ENCODE measurements at regions not wholly inside any gene's neighbourhood (a gene's known extent, or its start where the extent isn't known, plus 50 kb on each side); places are given as distances from the start of the nearest gene placed in this dataset.

DNA sequence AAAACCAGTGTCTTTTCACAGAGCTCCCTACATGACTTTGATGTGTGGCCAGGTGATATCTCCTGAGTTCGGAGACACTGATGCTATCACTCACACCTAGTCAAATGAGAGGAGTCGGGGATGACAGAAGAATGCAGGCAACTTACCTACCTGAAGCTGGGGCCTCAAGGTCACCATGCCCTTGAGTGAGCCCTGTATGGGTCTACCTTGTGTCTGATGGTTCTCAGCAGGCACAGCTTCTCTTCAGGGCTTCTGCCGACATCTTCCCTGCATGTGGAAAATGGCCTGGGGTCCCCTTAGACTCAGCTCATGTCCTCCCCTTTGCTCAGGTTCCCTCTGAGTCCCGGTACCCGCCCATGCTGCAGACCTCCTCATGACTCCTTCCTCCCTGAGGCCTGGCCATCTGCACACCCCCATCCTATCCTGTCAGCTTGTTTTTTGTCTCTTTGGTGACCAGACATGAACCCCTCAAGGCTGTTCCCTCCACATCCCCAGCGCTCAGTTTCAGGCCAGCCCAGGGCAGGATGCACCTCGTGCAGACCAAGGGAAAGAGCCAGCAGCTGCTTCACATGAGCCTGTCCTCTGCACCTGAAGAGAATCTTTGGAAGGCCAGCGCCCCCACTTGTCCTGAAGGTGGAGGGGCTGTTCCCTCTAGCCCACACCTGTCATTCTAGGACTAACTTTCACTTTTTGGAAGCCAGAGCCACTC is 74.6 kb upstream of the GDF10 start:
- TF ChIP-seq, protein P1, sequence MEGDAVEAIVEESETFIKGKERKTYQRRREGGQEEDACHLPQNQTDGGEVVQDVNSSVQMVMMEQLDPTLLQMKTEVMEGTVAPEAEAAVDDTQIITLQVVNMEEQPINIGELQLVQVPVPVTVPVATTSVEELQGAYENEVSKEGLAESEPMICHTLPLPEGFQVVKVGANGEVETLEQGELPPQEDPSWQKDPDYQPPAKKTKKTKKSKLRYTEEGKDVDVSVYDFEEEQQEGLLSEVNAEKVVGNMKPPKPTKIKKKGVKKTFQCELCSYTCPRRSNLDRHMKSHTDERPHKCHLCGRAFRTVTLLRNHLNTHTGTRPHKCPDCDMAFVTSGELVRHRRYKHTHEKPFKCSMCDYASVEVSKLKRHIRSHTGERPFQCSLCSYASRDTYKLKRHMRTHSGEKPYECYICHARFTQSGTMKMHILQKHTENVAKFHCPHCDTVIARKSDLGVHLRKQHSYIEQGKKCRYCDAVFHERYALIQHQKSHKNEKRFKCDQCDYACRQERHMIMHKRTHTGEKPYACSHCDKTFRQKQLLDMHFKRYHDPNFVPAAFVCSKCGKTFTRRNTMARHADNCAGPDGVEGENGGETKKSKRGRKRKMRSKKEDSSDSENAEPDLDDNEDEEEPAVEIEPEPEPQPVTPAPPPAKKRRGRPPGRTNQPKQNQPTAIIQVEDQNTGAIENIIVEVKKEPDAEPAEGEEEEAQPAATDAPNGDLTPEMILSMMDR (IDR thresholded peaks at IDR 0.05) = no peak
- no peak for TF ChIP-seq POLR2A (IDR thresholded peaks at IDR 0.05)

Measured in thyroid gland (tissue), 4 donors.